D721Med (cell line): ENCODE measurements at regions not wholly inside any gene's neighbourhood (a gene's known extent, or its start where the extent isn't known, plus 50 kb on each side); places are given as distances from the start of the nearest gene placed in this dataset.
"Not testable (repeated sequence)": the region's sequence is repeated elsewhere in the genome, so short reads cannot be mapped to it uniquely, and the experiment has no call there.

Experiments used
- DNase-seq: peaks from one replicate; pipeline ENCODE4 v3.0.0; 2011; ENCODE audit warnings: low spot score; ENCODE audit not compliant: insufficient read length
- FAIRE-seq: peaks from 2 replicates; lab custom pipeline; 2011; peaks lifted over from hg19 to GRCh38; lab: Jason Lieb, UNC
- TF ChIP-seq, protein P1 (sequence below): IDR thresholded peaks from 2 replicates; pipeline ENCODE4 v1.5.1; 2012; ENCODE audit warnings: mild to moderate bottlenecking, control low read depth; ENCODE audit not compliant: insufficient read depth; ENCODE audit errors: missing control alignments

DNA sequence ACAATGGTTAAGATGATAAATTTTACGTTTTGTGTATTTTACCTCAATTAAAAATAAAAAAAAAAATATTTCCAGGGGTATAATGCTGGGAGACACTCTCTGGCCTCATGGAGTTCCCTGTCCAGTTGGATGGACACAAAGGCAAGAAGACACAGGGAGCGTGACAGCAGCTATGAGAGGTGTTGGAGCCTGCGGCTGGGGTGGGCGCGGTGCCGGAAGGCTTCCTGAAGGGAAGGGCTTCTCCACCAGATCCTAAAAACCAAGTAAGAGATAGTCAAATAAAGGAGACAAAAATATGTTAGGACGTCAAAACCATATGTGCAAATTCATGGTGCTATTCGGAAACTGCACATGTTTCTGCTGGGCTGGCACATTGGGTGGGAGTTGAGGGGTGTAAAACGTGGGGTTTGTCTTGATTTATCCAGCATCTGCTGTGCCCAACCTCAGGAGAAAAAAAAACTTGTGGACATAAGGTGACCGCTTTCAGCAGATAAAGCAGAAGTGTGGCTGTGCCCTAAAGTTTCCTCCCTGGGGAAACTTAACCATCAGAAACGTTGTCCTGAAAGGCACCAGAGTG is 467.6 kb downstream of the RNF144A start:
- TF ChIP-seq, protein P1, sequence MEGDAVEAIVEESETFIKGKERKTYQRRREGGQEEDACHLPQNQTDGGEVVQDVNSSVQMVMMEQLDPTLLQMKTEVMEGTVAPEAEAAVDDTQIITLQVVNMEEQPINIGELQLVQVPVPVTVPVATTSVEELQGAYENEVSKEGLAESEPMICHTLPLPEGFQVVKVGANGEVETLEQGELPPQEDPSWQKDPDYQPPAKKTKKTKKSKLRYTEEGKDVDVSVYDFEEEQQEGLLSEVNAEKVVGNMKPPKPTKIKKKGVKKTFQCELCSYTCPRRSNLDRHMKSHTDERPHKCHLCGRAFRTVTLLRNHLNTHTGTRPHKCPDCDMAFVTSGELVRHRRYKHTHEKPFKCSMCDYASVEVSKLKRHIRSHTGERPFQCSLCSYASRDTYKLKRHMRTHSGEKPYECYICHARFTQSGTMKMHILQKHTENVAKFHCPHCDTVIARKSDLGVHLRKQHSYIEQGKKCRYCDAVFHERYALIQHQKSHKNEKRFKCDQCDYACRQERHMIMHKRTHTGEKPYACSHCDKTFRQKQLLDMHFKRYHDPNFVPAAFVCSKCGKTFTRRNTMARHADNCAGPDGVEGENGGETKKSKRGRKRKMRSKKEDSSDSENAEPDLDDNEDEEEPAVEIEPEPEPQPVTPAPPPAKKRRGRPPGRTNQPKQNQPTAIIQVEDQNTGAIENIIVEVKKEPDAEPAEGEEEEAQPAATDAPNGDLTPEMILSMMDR, result no peak
- no peak for DNase-seq
- FAIRE-seq, result no peak

DNA sequence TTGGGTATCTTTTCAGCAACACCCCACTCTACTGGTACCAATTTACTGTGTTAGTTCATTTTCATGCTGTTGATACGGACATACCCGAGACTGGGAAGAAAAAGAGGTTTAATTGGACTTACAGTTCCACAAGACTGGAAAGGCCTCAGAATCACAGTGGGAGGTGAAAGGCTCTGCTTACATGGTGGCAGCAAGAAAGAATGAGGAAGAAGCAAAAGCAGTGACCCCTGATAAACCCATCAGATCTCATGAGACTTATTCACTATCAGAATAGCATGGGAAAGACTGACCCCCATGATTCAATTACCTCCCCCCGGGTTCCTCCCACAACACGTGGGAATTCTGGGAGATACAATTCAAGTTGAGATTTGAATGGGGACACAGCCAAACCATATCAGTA is 473.1 kb downstream of the RNF144A start:
- not testable (repeated sequence) for FAIRE-seq, DNase-seq

DNA sequence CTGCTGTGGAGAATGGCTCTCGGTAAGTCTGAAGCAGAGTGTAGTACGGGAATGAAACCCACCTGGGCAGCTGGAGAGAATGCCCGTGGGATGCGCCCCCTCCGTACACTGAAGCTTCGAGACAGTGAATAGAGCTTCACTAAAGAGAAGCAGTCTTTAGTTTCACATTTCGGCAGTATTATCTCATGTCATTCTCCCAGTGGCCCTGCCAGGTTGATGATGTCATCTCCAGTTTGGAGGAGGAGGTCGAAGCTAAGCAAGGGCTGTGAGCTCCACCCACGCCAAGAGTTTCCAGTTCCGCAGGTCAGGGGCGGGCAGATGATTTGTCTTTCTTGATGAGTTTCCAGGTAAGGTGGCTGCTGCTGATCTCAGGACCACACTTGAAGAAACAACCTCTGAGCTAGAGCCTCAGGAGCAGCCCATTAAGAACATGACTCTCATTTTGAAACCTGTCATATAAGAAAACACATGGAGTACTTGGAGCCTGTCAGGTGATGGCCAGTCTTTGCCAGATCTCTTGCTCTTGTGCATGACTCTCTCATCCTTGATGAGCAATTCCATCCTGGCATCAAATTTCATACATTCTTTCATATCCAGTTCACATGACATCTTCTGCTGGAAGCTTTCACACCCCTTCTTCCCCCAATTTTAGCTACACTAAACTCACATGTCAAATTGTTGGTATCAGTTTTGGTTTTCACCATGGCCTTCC is 475.0 kb downstream of the RNF144A start:
- no peak for DNase-seq
- FAIRE-seq, result no peak
- TF ChIP-seq, protein P1, result no peak

DNA sequence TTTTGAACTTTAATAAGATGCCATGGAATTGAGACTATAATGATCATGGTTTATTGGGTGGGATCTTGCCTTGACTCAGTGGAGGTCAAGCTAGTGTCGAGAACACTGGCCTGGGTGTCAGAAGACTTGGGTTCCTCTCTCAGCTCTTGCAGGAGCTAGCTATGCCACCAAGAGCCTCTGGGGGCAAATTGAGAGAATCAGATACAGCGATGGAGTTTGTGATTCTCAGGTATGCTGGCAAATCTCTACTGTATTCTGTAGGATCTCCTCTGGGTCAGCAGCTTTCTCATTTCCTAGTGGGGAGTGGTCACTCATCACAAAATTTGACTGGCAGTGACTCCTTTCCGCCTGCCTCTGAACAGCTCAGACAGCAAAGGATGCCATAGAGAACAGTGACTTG is 477.0 kb downstream of the RNF144A start:
- FAIRE-seq, result no peak
- TF ChIP-seq, protein P1, result no peak
- DNase-seq, result no peak

DNA sequence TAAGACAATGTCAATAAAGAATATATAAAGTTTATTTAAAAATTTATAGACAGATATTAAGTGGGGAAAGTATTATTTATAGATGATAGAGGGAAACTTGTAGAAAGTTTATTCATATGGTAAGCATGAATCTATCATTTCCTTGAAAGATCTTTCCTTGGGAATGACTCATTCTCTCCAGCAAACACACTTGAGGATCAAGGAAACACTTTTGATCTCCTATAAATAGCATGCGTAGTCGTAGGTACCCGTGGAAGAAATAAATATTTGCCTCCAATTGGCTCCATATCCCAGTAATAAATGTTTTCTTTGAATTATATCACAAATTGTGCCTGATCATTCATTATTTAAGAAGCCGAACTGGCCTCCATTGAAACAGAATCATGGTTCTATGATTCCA is 483.4 kb downstream of the RNF144A start:
- no peak for DNase-seq
- FAIRE-seq, result no peak
- TF ChIP-seq, protein P1, result no peak

DNA sequence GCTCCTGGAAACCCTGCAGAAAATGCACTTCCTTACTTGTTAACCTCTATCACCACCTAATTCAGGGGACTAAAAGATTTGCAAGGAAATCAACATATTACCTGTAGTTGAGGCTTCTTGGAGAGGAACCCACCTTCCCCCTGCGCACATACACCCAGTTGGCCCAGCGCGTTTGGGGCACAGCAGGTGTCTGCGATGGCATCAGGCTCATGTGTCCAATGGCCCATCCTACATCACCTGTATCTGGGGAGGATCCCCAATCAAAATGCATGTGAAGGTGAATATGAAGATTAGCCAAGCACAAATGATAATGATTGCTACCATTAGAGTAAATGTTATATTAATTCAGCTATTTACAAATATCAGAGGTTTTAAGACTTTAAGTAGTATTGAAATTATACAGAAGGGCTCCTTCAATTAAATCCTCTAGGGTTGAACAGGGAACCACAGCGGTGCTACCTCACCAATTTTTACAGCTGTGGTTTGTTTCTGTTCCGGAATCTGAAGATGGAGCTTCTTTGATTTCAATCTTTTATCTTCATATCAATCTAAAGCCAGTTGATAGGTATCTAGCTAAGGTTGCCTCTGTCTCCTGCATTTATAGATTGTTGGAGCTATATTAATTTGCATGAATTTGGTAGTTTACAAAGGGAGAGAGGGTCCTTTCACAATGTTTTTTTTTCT is 486.0 kb downstream of the RNF144A start:
- no peak for FAIRE-seq
- TF ChIP-seq, protein P1, result no peak

DNA sequence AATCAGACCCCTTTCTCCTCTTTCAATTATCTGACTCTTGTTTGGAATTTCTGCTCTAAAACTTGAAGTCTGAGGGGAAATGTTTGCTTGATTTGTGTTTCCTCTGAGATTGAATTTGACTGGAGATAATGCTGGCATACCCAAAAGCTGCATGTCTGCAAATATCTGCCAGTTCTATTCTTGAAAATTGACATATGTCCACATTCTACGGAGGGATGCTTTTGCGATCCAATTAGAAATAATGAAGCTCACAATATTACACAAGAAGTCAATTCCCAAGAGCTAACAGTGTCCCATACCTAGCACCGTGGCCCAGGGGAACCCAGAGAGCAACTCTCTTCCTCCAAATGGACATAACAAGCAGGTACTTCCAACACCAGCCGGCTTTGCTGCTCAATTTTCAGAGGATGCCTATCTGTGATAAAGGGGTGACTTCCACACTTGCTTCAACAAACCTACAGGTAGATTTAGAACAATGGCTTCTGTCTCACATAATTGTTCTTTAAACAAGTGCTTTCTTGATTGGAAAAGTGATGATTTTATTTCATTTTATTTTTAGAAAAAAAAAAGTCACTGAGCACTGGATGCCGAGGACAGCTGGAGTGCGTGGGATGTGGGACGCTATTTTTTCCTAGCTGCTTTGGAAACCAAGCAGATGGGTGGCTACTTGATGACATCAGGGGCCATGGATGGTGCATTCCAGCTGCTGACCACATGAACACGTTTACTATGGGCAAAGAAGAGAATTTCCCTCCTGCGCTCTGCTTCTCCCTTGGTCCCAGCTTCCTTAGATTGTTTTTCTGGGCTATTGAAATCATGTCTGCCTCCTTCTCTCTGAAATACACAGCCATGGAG is 488.9 kb downstream of the RNF144A start:
- TF ChIP-seq, protein P1, result no peak
- DNase-seq (no peak), FAIRE-seq (no peak)

More for the DNA sequence above, 486.0 kb downstream of the RNF144A start:
- no peak for DNase-seq
